ENCODE measurements at regions not wholly inside any gene's neighbourhood (a gene's known extent, or its start where the extent isn't known, plus 50 kb on each side); places are given as distances from the start of the nearest gene placed in this dataset.
A peak's percentile ranks its signal among the peaks of the same experiment; 100 is the strongest.

- no peak for DNase-seq
Measured at GRCh38 chr16:6603780-6604325, 728.8 kb upstream of the RBFOX1 start.

GRCh38 chr16:6602405-6602804, 730.2 kb upstream of the RBFOX1 start:
- no peak for DNase-seq

GRCh38 chr16:6600167-6600566, 732.5 kb upstream of the RBFOX1 start:
- no peak for DNase-seq

GRCh38 chr16:6593799-6594198, 738.8 kb upstream of the RBFOX1 start:
- DNase-seq: no peak

- DNase-seq: no peak
Measured at GRCh38 chr16:6576606-6577005, 756.0 kb upstream of the RBFOX1 start.

GRCh38 chr16:6576113-6576512, 756.5 kb upstream of the RBFOX1 start:
- DNase-seq: peak in 1 of 51 donors; percentile 4

- no peak for DNase-seq
Measured at GRCh38 chr16:6574146-6574545, 758.5 kb upstream of the RBFOX1 start.

- peak in 48 of 51 donors; percentile 6 to 84 (median 48) for DNase-seq
Measured at GRCh38 chr16:6573577-6573976, 759.1 kb upstream of the RBFOX1 start.

- no peak for DNase-seq
Measured at GRCh38 chr16:6571044-6571443, 761.6 kb upstream of the RBFOX1 start.

GRCh38 chr16:6570530-6570929, 762.1 kb upstream of the RBFOX1 start:
- no peak for DNase-seq

GRCh38 chr16:6562986-6563385, 769.7 kb upstream of the RBFOX1 start:
- no peak for DNase-seq

- no peak for DNase-seq
Measured at GRCh38 chr16:6560306-6561100, 772.1 kb upstream of the RBFOX1 start.

- DNase-seq: no peak
Measured at GRCh38 chr16:6558661-6559060, 774.0 kb upstream of the RBFOX1 start.

- no peak for DNase-seq
Measured at GRCh38 chr16:6558126-6558525, 774.5 kb upstream of the RBFOX1 start.

- no peak for DNase-seq
Measured at GRCh38 chr16:6557353-6558023, 775.2 kb upstream of the RBFOX1 start.

- no peak for DNase-seq
Measured at GRCh38 chr16:6549415-6549814, 783.2 kb upstream of the RBFOX1 start.

- DNase-seq: no peak
Measured at GRCh38 chr16:6548507-6548906, 784.1 kb upstream of the RBFOX1 start.

- no peak for DNase-seq
Measured at GRCh38 chr16:6547131-6547530, 785.5 kb upstream of the RBFOX1 start.

GRCh38 chr16:6545329-6545728, 787.3 kb upstream of the RBFOX1 start:
- no peak for DNase-seq

GRCh38 chr16:6541267-6541666, 791.4 kb upstream of the RBFOX1 start:
- DNase-seq: no peak

GRCh38 chr16:6536411-6536810, 796.2 kb upstream of the RBFOX1 start:
- no peak for DNase-seq

GRCh38 chr16:6531067-6531466, 801.6 kb upstream of the RBFOX1 start:
- no peak for DNase-seq

GRCh38 chr16:6528217-6528616, 804.4 kb upstream of the RBFOX1 start:
- DNase-seq: no peak
